Activated CD8-positive, alpha-beta memory T cell treated with anti-CD3 and anti-CD28 coated beads for 1 hour (primary cell): ENCODE measurements at regions not wholly inside any gene's neighbourhood (a gene's known extent, or its start where the extent isn't known, plus 50 kb on each side); places are given as distances from the start of the nearest gene placed in this dataset.

Experiments used
- DNase-seq, 2 donors: peaks; one replicate each; pipeline ENCODE4 v3.0.0-alpha.2; 2020; ENCODE audit warnings: low read depth in 1 of 2; ENCODE audit errors: extremely low read depth in 1 of 2

- no peak for DNase-seq
Measured at GRCh38 chr2:62447411-62447810, 58.6 kb downstream of the TMEM17 start.

GRCh38 chr2:62446491-62446890 lies 59.5 kb downstream of the TMEM17 start:
- DNase-seq: no peak

GRCh38 chr2:62443886-62444285 lies 62.1 kb downstream of the TMEM17 start:
- no peak for DNase-seq

- DNase-seq: no peak
Measured at GRCh38 chr2:62443471-62443870, 62.5 kb downstream of the TMEM17 start.

GRCh38 chr2:62441824-62442223 lies 64.2 kb downstream of the TMEM17 start:
- no peak for DNase-seq

- DNase-seq: no peak
Measured at GRCh38 chr2:62441421-62441820, 64.6 kb downstream of the TMEM17 start.

GRCh38 chr2:62440281-62440946 lies 65.6 kb downstream of the TMEM17 start:
- no peak for DNase-seq

GRCh38 chr2:62439425-62439824 lies 66.6 kb downstream of the TMEM17 start:
- DNase-seq: no peak

- no peak for DNase-seq
Measured at GRCh38 chr2:62437785-62438184, 68.2 kb downstream of the TMEM17 start.

GRCh38 chr2:62435720-62436119 lies 70.3 kb downstream of the TMEM17 start:
- no peak for DNase-seq

- DNase-seq: no peak
Measured at GRCh38 chr2:62432407-62432806, 73.6 kb downstream of the TMEM17 start.

- no peak for DNase-seq
Measured at GRCh38 chr2:62431512-62431911, 74.5 kb downstream of the TMEM17 start.

- no peak for DNase-seq
Measured at GRCh38 chr2:62430146-62430545, 75.8 kb downstream of the TMEM17 start.

- DNase-seq: no peak
Measured at GRCh38 chr2:62427146-62427545, 78.8 kb downstream of the TMEM17 start.

- no peak for DNase-seq
Measured at GRCh38 chr2:62426154-62426912, 79.7 kb downstream of the TMEM17 start.

GRCh38 chr2:62425684-62426083 lies 80.3 kb downstream of the TMEM17 start:
- DNase-seq: no peak

GRCh38 chr2:62424899-62425298 lies 81.1 kb downstream of the TMEM17 start:
- DNase-seq: no peak

GRCh38 chr2:62423883-62424458 lies 82.0 kb downstream of the TMEM17 start:
- DNase-seq: no peak

- DNase-seq: no peak
Measured at GRCh38 chr2:62423235-62423634, 82.8 kb downstream of the TMEM17 start.

GRCh38 chr2:62415518-62415917 lies 90.5 kb downstream of the TMEM17 start:
- DNase-seq: no peak

GRCh38 chr2:62415019-62415431 lies 91.0 kb downstream of the TMEM17 start:
- no peak for DNase-seq

- DNase-seq: no peak
Measured at GRCh38 chr2:62413116-62413663, 92.8 kb downstream of the TMEM17 start.
